ENCODE measurements at regions not wholly inside any gene's neighbourhood (a gene's known extent, or its start where the extent isn't known, plus 50 kb on each side); places are given as distances from the start of the nearest gene placed in this dataset.

DNA sequence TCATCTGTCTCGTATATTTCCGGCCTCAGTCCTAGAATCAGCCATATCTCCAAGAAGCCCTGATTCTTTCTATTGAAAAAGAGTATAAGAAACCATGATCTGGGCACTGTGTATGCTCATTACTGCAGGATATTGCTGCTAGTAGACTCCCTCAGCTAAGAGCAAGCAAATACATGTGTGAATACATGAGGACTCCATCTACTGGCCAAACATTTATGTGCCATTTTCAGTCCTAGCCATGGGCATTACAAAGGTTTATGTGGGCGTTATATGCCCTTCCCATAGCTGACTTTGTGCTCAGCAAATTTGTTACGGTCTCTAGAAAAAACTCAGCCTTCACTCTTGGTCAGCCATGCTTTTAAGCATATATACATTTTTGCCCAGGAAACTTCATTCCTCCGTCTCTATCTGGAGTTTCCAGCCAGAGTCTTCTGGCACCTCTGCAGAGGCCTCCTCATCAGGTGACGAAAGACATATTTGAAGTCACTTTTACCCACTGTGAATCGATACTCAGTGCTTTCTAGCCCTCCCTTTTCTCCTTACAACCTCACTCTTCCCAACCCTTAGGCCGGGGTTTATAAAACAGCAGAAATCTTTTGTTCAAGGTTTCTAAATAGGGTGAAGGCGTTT lies 1495.6 kb upstream of the CDH6 start:
- DNase-seq (no peak), ATAC-seq (ENCODE audit: poor library complexity) (no peak)
- Histone ChIP-seq H3K27ac (ENCODE audit: low read depth in 1 of 2, low read length in 2 of 2) (no peak overlapping the region), H3K4me3 (ENCODE audit: low read length) (no peak overlapping the region), H3K9me3 (ENCODE audit: control insufficient read depth in 1 of 2, insufficient read depth in 1 of 2, low read length in 2 of 2) (peaks cover 0 to 3% of the 10 kb centered on the region in 2 experiments), H3K27me3 (ENCODE audit: control insufficient read depth in 1 of 2, insufficient read depth in 2 of 2, low read length in 2 of 2) (no peaks in the 10 kb centered on the region), H3K36me3 (ENCODE audit: insufficient read depth, low read length) (no peaks in the 10 kb centered on the region), H3K4me1 (ENCODE audit: insufficient read depth, low read length) (no peaks in the 10 kb centered on the region)
- ChIA-PET POLR2A (no interaction called here), CTCF (no interaction called here)
- no peak for TF ChIP-seq CTCF (IDR thresholded peaks at IDR 0.05)
- no peaks in the 10 kb centered on the region for H3K27me3 Mint-ChIP-seq
- no peak overlapping the region for H3K4me3 Mint-ChIP-seq
- no peak overlapping the region for H3K27ac Mint-ChIP-seq
- no peaks in the 10 kb centered on the region for H3K36me3 Mint-ChIP-seq (ENCODE audit: low read depth)
- peaks cover 8% of the 10 kb centered on the region for H3K9me3 Mint-ChIP-seq
- no peaks in the 10 kb centered on the region for H3K4me1 Mint-ChIP-seq (ENCODE audit: low read depth)
- intact Hi-C loops (cut with DNase I, micrococcal nuclease): no loop called here

GRCh38 chr5:29697278-29697677 lies 1496.2 kb upstream of the CDH6 start:
- Histone ChIP-seq H3K27ac (ENCODE audit: low read depth in 1 of 2, low read length in 2 of 2) (no peak overlapping the region), H3K4me3 (ENCODE audit: low read length) (no peak overlapping the region), H3K36me3 (ENCODE audit: insufficient read depth, low read length) (no peaks in the 10 kb centered on the region), H3K4me1 (ENCODE audit: insufficient read depth, low read length) (no peaks in the 10 kb centered on the region), H3K27me3 (ENCODE audit: control insufficient read depth in 1 of 2, insufficient read depth in 2 of 2, low read length in 2 of 2) (no peaks in the 10 kb centered on the region), H3K9me3 (ENCODE audit: control insufficient read depth in 1 of 2, insufficient read depth in 1 of 2, low read length in 2 of 2) (peaks cover 0 to 3% of the 10 kb centered on the region in 2 experiments)
- H3K27me3 Mint-ChIP-seq: no peaks in the 10 kb centered on the region
- intact Hi-C loops (cut with DNase I, micrococcal nuclease): no loop called here
- ChIA-PET POLR2A (no interaction called here), CTCF (no interaction called here)
- H3K4me1 Mint-ChIP-seq (ENCODE audit: low read depth): no peaks in the 10 kb centered on the region
- H3K36me3 Mint-ChIP-seq (ENCODE audit: low read depth): no peaks in the 10 kb centered on the region
- no peak for DNase-seq
- no peak overlapping the region for H3K4me3 Mint-ChIP-seq
- H3K27ac Mint-ChIP-seq: no peak overlapping the region
- ATAC-seq (ENCODE audit: poor library complexity): no peak
- peaks cover 11% of the 10 kb centered on the region for H3K9me3 Mint-ChIP-seq
- TF ChIP-seq CTCF (IDR thresholded peaks at IDR 0.05): no peak

- H3K27ac Mint-ChIP-seq: no peak overlapping the region
- Histone ChIP-seq H3K27ac (ENCODE audit: low read depth in 1 of 2, low read length in 2 of 2) (no peak overlapping the region), H3K4me1 (ENCODE audit: insufficient read depth, low read length) (no peaks in the 10 kb centered on the region), H3K9me3 (ENCODE audit: control insufficient read depth in 1 of 2, insufficient read depth in 1 of 2, low read length in 2 of 2) (peaks cover 3 to 7% of the 10 kb centered on the region in 2 experiments), H3K4me3 (ENCODE audit: low read length) (no peak overlapping the region), H3K27me3 (ENCODE audit: control insufficient read depth in 1 of 2, insufficient read depth in 2 of 2, low read length in 2 of 2) (no peaks in the 10 kb centered on the region), H3K36me3 (ENCODE audit: insufficient read depth, low read length) (no peaks in the 10 kb centered on the region)
- no peaks in the 10 kb centered on the region for H3K27me3 Mint-ChIP-seq
- CTCF ChIA-PET: no interaction called here
- ATAC-seq (ENCODE audit: poor library complexity) (no peak), DNase-seq (no peak)
- no peaks in the 10 kb centered on the region for H3K4me1 Mint-ChIP-seq (ENCODE audit: low read depth)
- H3K9me3 Mint-ChIP-seq: peaks cover 9% of the 10 kb centered on the region
- no peak overlapping the region for H3K4me3 Mint-ChIP-seq
- H3K36me3 Mint-ChIP-seq (ENCODE audit: low read depth): no peaks in the 10 kb centered on the region
- POLR2A ChIA-PET: no interaction called here
- TF ChIP-seq CTCF (IDR thresholded peaks at IDR 0.05): no peak
- intact Hi-C loops (cut with DNase I, micrococcal nuclease): no loop called here
Measured at GRCh38 chr5:29672678-29673077, 1520.8 kb upstream of the CDH6 start.

All from CD4-positive, alpha-beta T cell (primary cell).